ENCODE measurements at regions not wholly inside any gene's neighbourhood (a gene's known extent, or its start where the extent isn't known, plus 50 kb on each side); places are given as distances from the start of the nearest gene placed in this dataset.

DNA sequence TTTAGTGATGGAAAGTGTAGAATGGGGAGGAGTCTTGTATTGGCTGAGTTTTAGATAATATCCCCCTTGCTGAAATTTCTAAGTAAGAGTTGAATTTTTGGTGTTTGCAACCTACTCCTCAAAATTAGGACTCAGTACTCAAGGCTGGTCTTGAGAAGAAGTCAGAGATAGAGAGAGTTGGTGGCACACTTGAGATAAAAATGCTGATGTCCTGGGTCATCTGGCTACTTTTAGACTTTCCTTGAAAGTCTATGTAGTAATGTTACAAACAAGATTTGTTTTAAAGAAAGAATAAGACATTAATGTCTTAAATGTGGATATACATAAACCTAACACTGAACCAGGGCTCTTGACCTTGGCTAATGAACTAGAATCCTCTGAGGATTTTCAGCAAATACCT is 62.5 kb upstream of the MLIP start:
- Histone ChIP-seq H3K9ac (ENCODE audit: low read length) (no peak overlapping the region), H3K36me3 (replicated peaks; ENCODE audit: insufficient read depth, low read length) (no peaks in the 10 kb centered on the region), H3K79me2 (ENCODE audit: low read length) (no peaks in the 10 kb centered on the region), H3K4me1 (ENCODE audit: low read length) (no peaks in the 10 kb centered on the region), H3K9me2 (replicated peaks; ENCODE audit: insufficient read depth, low read length) (no peaks in the 10 kb centered on the region), H3F3A (ENCODE audit: insufficient read depth, low read length) (no peaks in the 10 kb centered on the region; the same call in 1 of the 2 replicates), H2AFZ (ENCODE audit: low read length) (no peak overlapping the region), H3K4me3 (ENCODE audit: low read length) (no peak overlapping the region), H3K27ac (ENCODE audit: low read length) (no peak overlapping the region), H3K4me2 (ENCODE audit: low read depth, low read length) (no peak overlapping the region), H4K20me1 (ENCODE audit: insufficient read depth, low read length) (no peaks in the 10 kb centered on the region), H3K9me3 (replicated peaks; ENCODE audit: insufficient read depth, low read length) (no peaks in the 10 kb centered on the region), H3K27me3 (replicated peaks; ENCODE audit: insufficient read depth, low read length) (no peaks in the 10 kb centered on the region)
- no peak for DNase-seq
- TF ChIP-seq EZH2phosphoT487 (IDR thresholded peaks at IDR 0.05; ENCODE audit: low read length): no peak
- TF ChIP-seq, protein P1, sequence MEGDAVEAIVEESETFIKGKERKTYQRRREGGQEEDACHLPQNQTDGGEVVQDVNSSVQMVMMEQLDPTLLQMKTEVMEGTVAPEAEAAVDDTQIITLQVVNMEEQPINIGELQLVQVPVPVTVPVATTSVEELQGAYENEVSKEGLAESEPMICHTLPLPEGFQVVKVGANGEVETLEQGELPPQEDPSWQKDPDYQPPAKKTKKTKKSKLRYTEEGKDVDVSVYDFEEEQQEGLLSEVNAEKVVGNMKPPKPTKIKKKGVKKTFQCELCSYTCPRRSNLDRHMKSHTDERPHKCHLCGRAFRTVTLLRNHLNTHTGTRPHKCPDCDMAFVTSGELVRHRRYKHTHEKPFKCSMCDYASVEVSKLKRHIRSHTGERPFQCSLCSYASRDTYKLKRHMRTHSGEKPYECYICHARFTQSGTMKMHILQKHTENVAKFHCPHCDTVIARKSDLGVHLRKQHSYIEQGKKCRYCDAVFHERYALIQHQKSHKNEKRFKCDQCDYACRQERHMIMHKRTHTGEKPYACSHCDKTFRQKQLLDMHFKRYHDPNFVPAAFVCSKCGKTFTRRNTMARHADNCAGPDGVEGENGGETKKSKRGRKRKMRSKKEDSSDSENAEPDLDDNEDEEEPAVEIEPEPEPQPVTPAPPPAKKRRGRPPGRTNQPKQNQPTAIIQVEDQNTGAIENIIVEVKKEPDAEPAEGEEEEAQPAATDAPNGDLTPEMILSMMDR (IDR thresholded peaks at IDR 0.05; ENCODE audit: low read length): no peak
- no peak for TF ChIP-seq EZH2 (optimal IDR thresholded peaks at IDR 0.05; ENCODE audit: low read depth, low read length)

DNA sequence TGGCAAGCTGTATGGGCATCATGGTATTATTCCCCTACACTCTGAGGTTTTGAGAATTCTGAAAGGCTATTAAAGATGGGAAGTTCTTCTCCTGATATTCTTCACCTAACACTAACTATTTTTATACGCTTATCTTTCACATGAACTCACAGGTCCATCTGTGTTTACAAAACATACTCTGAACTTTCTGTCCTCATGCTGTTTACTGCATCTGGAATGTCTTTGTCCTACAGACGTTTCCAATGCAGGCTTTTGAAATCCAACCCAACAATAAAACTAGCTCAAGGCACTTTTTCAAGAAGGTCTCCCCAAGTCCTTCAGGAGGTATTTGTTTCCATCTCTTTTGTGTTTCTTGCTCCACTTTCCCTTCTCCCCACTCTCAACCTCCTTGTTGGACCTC is 60.5 kb upstream of the MLIP start:
- Histone ChIP-seq H2AFZ (ENCODE audit: low read length) (no peak overlapping the region), H3F3A (ENCODE audit: insufficient read depth, low read length) (no peaks in the 10 kb centered on the region; the same call in 1 of the 2 replicates), H3K4me1 (ENCODE audit: low read length) (no peaks in the 10 kb centered on the region), H3K9me2 (replicated peaks; ENCODE audit: insufficient read depth, low read length) (no peaks in the 10 kb centered on the region), H3K4me3 (ENCODE audit: low read length) (no peak overlapping the region), H3K27me3 (replicated peaks; ENCODE audit: insufficient read depth, low read length) (no peaks in the 10 kb centered on the region), H3K9me3 (replicated peaks; ENCODE audit: insufficient read depth, low read length) (no peaks in the 10 kb centered on the region), H3K27ac (ENCODE audit: low read length) (no peak overlapping the region), H3K4me2 (ENCODE audit: low read depth, low read length) (no peak overlapping the region), H3K36me3 (replicated peaks; ENCODE audit: insufficient read depth, low read length) (no peaks in the 10 kb centered on the region), H3K79me2 (ENCODE audit: low read length) (no peaks in the 10 kb centered on the region), H3K9ac (ENCODE audit: low read length) (no peak overlapping the region), H4K20me1 (ENCODE audit: insufficient read depth, low read length) (no peaks in the 10 kb centered on the region)
- no peak for DNase-seq
- TF ChIP-seq, protein P1 (IDR thresholded peaks at IDR 0.05; ENCODE audit: low read length): no peak
- TF ChIP-seq EZH2phosphoT487 (IDR thresholded peaks at IDR 0.05; ENCODE audit: low read length) (no peak), EZH2 (optimal IDR thresholded peaks at IDR 0.05; ENCODE audit: low read depth, low read length) (no peak)

DNA sequence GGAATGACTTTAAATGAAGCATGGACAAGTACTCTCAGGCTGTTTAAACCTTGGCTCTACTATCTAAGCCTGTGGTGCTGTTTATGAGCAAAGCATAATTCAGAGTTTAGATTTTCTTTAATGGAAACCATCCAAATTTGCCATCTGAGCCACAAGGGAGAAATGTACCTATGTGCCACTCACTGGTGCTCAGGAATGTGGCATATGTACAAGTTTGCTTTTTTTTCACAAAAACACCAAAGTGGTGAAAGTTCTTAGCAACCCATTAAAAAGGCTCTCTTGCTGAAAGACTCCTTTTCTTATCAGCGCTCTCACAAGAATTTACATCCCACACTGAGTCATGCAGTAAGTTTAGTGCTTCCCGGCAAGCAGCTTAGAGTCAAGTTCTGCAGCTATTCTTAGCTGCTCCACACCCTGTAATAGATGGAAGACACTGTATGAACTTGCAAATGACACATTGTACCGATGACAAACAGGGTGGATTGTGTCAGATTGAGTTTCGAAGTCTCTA is 57.3 kb upstream of the MLIP start:
- Histone ChIP-seq H3K9me3 (replicated peaks; ENCODE audit: insufficient read depth, low read length) (no peaks in the 10 kb centered on the region), H3K79me2 (ENCODE audit: low read length) (no peaks in the 10 kb centered on the region), H3K9me2 (replicated peaks; ENCODE audit: insufficient read depth, low read length) (no peaks in the 10 kb centered on the region), H3K9ac (ENCODE audit: low read length) (no peak overlapping the region), H3K4me1 (ENCODE audit: low read length) (no peaks in the 10 kb centered on the region), H3K4me2 (ENCODE audit: low read depth, low read length) (no peak overlapping the region), H4K20me1 (ENCODE audit: insufficient read depth, low read length) (no peaks in the 10 kb centered on the region), H3F3A (ENCODE audit: insufficient read depth, low read length) (no peaks in the 10 kb centered on the region), H3K36me3 (replicated peaks; ENCODE audit: insufficient read depth, low read length) (no peaks in the 10 kb centered on the region), H3K27ac (ENCODE audit: low read length) (no peak overlapping the region), H3K27me3 (replicated peaks; ENCODE audit: insufficient read depth, low read length) (no peaks in the 10 kb centered on the region), H2AFZ (ENCODE audit: low read length) (no peak overlapping the region), H3K4me3 (ENCODE audit: low read length) (no peak overlapping the region)
- DNase-seq: no peak
- TF ChIP-seq, protein P1 (IDR thresholded peaks at IDR 0.05; ENCODE audit: low read length): no peak
- TF ChIP-seq EZH2phosphoT487 (IDR thresholded peaks at IDR 0.05; ENCODE audit: low read length) (no peak), EZH2 (optimal IDR thresholded peaks at IDR 0.05; ENCODE audit: low read depth, low read length) (no peak)
